ENCODE measurements at regions not wholly inside any gene's neighbourhood (a gene's known extent, or its start where the extent isn't known, plus 50 kb on each side); places are given as distances from the start of the nearest gene placed in this dataset.
"Not testable (repeated sequence)": the region's sequence is repeated elsewhere in the genome, so short reads cannot be mapped to it uniquely, and the experiment has no call there.

- H3K4me1 ChIP-seq (ENCODE audit: control extremely low read depth in 1 of 4, control insufficient read depth in 4 of 4, insufficient read depth in 4 of 4, low read length in 3 of 4): peaks cover 0 to 10% (median 5%) of the 10 kb centered on the region in 4 experiments
- DNase-seq; CTCF ChIA-PET; H3K9me3 ChIP-seq (ENCODE audit: control extremely low read depth in 1 of 5, control insufficient read depth in 4 of 5, insufficient read depth in 2 of 5, low read depth in 1 of 5, low read length in 4 of 5); H3K27ac ChIP-seq (ENCODE audit: insufficient read depth in 1 of 2, low read depth in 1 of 2, low read length in 2 of 2, poor library complexity in 1 of 2, severe bottlenecking in 2 of 2); H3K4me3 ChIP-seq (ENCODE audit: control insufficient read depth in 1 of 7, extremely low read depth in 1 of 7, insufficient read depth in 4 of 7, low read depth in 2 of 7, low read length in 6 of 7); POLR2A ChIA-PET; H3K36me3 ChIP-seq (ENCODE audit: control insufficient read depth in 4 of 4, insufficient read depth in 4 of 4, low read length in 3 of 4); H3K27me3 ChIP-seq (replicated peaks in 2 of 5; ENCODE audit: control insufficient read depth in 4 of 5, insufficient read depth in 5 of 5, low read length in 4 of 5): not testable (repeated sequence)
- WGBS (ENCODE audit: insufficient coverage): no CpG with 5 or more reads among the region's 1 CpG
These were observed 49.9 kb upstream of the PAX8 start for GRCh38 chr2:113328572-113328971.

Measured in common myeloid progenitor, CD34-positive (primary cell).